ENCODE measurements at regions not wholly inside any gene's neighbourhood (a gene's known extent, or its start where the extent isn't known, plus 50 kb on each side); places are given as distances from the start of the nearest gene placed in this dataset.

- FAIRE-seq: no peak
- peaks cover 5% of the 10 kb centered on the region; the same call in 2 of the 3 replicates for H3K9me3 ChIP-seq
- H3K27ac ChIP-seq: no peak overlapping the region
- H3K4me2 ChIP-seq: no peak overlapping the region
- TF ChIP-seq MYC (IDR thresholded peaks at IDR 0.05; ENCODE audit: borderline replicate concordance, low read length): no peak
- no peak for TF ChIP-seq ZC3H11A (IDR thresholded peaks at IDR 0.05)
- TF ChIP-seq PHF8 (IDR thresholded peaks at IDR 0.05; ENCODE audit: borderline replicate concordance, low read depth): no peak
- TF ChIP-seq CHD2 (IDR thresholded peaks at IDR 0.05; ENCODE audit: low read length, partially characterized antibody): no peak
- no peak for TF ChIP-seq HMGXB4 (CRISPR knock-in tag; IDR thresholded peaks at IDR 0.05; ENCODE audit: borderline replicate concordance)
- no peak for TF ChIP-seq HDAC2 (IDR thresholded peaks at IDR 0.05)
- no peak for TF ChIP-seq ELK1 (IDR thresholded peaks at IDR 0.05; ENCODE audit: low read depth, low read length)
- TF ChIP-seq RFX5 (IDR thresholded peaks at IDR 0.05): no peak
- no peak for TF ChIP-seq REST (IDR thresholded peaks at IDR 0.05)
- TF ChIP-seq RNF2 (IDR thresholded peaks at IDR 0.05; ENCODE audit: borderline replicate concordance, low read depth): no peak
- no peak for TF ChIP-seq E2F6 (IDR thresholded peaks at IDR 0.05; ENCODE audit: borderline replicate concordance, low read depth)
- no peak for TF ChIP-seq ESRRA (IDR thresholded peaks at IDR 0.05; ENCODE audit: borderline replicate concordance, low read length)
- no peak for TF ChIP-seq EHMT2 (IDR thresholded peaks at IDR 0.05; ENCODE audit: low read depth)
- TF ChIP-seq HES2 (IDR thresholded peaks at IDR 0.05): no peak
- no peak for DNase-seq (ENCODE audit: low read depth in 1 of 2, low spot score in 1 of 2)
- H3K4me3 ChIP-seq: no peak overlapping the region
- no peak for ATAC-seq
- WGBS (ENCODE audit: missing lambda C conversion rate): 17% methylated on average over 9 of the region's 11 CpGs
- ChIA-PET POLR2A (no interaction called here), CTCF (interaction anchor here (1.0 kb wide), 1 partner anchor 463 kb away, joined by 3 read pairs; no protein-coding TSS in a partner anchor)
- H3K4me1 ChIP-seq: no peaks in the 10 kb centered on the region
Observed at GRCh38 chr1:2962061-2962460, 59.2 kb upstream of the ACTRT2 start.

GRCh38 chr1:2962541-2962940, 58.7 kb upstream of the ACTRT2 start:
- DNase-seq (ENCODE audit: low read depth in 1 of 2, low spot score in 1 of 2) (no peak), ATAC-seq (no peak), FAIRE-seq (no peak)
- Histone ChIP-seq H3K9me3 (peaks cover 5% of the 10 kb centered on the region; the same call in 2 of the 3 replicates), H3K4me1 (no peaks in the 10 kb centered on the region), H3K4me2 (no peak overlapping the region), H3K27ac (no peak overlapping the region), H3K4me3 (no peak overlapping the region)
- WGBS (ENCODE audit: missing lambda C conversion rate): 27% methylated on average over 8 of the region's 8 CpGs
- TF ChIP-seq BCL3 (IDR thresholded peaks at IDR 0.05) (no peak), HOXB13 (CRISPR knock-in tag; IDR thresholded peaks at IDR 0.05; ENCODE audit: low read depth) (no peak), CBX2 (IDR thresholded peaks at IDR 0.05; ENCODE audit: borderline replicate concordance, low read depth) (no peak), ZSCAN20 (CRISPR knock-in tag; IDR thresholded peaks at IDR 0.05) (no peak), TP53 (CRISPR knock-in tag; IDR thresholded peaks at IDR 0.05) (no peak), RNF2 (IDR thresholded peaks at IDR 0.05; ENCODE audit: borderline replicate concordance, low read depth) (no peak)
- POLR2A ChIA-PET: no interaction called here
- CTCF ChIA-PET: interaction anchor here (1.0 kb wide), 1 partner anchor 463 kb away, joined by 3 read pairs; no protein-coding TSS in a partner anchor

Measured in A549 (cell line).